Transverse colon (tissue), 4 donors: ENCODE measurements at regions not wholly inside any gene's neighbourhood (a gene's known extent, or its start where the extent isn't known, plus 50 kb on each side); places are given as distances from the start of the nearest gene placed in this dataset.

ENCODE experiments used
- DNase-seq: peaks from one replicate; pipeline ENCODE4 v3.0.0-alpha.2; 2019
- H3K27ac ChIP-seq, 4 donors: fragments of 200-600 bp; sonication (generic); 2 replicates each; pipeline ENCODE4 v1.5.1; 2016 to 2018; ENCODE audit warnings: inconsistent platforms in 4 of 4
- H3K27me3 ChIP-seq: fragments of 200-600 bp; sonication (generic); 2 replicates; pipeline ENCODE4 v1.5.1; 2017; ENCODE audit warnings: inconsistent platforms
- H3K36me3 ChIP-seq, 4 donors: fragments of 200-600 bp; sonication (generic); 2 replicates each; pipeline ENCODE4 v1.5.1; 2017 to 2019; ENCODE audit warnings: inconsistent platforms in 4 of 4
- H3K4me1 ChIP-seq, 4 donors: fragments of 200-600 bp; sonication (generic); 2 replicates each; pipeline ENCODE4 v1.5.1; 2017 to 2020; ENCODE audit warnings: inconsistent platforms in 4 of 4
- H3K4me3 ChIP-seq, 4 donors: fragments of 200-600 bp; sonication (generic); 1 replicate in 1 of 4; 2 replicates in 3 of 4; pipeline versions ENCODE4 v1.5.1 to v1.6.1; 2017 to 2019; ENCODE audit warnings: inconsistent platforms in 4 of 4
- H3K9me3 ChIP-seq, 2 donors: fragments of 200-600 bp; sonication (generic); 2 replicates each; pipeline ENCODE4 v1.5.1; 2017 to 2019; ENCODE audit warnings: inconsistent platforms in 2 of 2
- EP300 ChIP-seq: sonication (generic); formaldehyde crosslinking; IDR thresholded peaks from one replicate; pipeline ENCODE4 v1.6.1; 2017; ENCODE audit warnings: antibody characterized with exemption, low read depth
- POLR2A ChIP-seq: fragments of 450-650 bp; IDR thresholded peaks from one replicate; pipeline ENCODE4 v1.6.1; 2016; ENCODE audit warnings: antibody characterized with exemption, mild to moderate bottlenecking, moderate library complexity
- POLR2AphosphoS5 ChIP-seq, 3 donors: sonication (generic); formaldehyde crosslinking; IDR thresholded peaks; one replicate each; pipeline ENCODE4 v1.6.1; 2016; ENCODE audit warnings: antibody characterized with exemption in 3 of 3
- WGBS, 2 donors: methylation state at CpG; one replicate each; pipeline ENCODE4 v1.1.5; 2018; ENCODE audit warnings: low coverage in 1 of 2; 5-methylcytosine and 5-hydroxymethylcytosine counted together
- in situ Hi-C, 4 donors: fragments of 200-750 bp; cut with MboI; loops; one replicate each; pipeline versions ENCODE4 v1.15.0 to v1.15.1; 2017; ENCODE audit warnings: low sequenced_read_pairs in 3 of 4, low pct_ligation_motif_present in 1 of 4, low pct_unique_long_range_greater_than_20kb in 1 of 4
- intact Hi-C: fragments of 100-400 bp; cut with DNase I; formaldehyde crosslinking; loops from one replicate; pipeline ENCODE4 v1.15.1; 2023; ENCODE audit warnings: low total_unique reads
- TF ChIP-seq, protein P1 (sequence below), 5 experiments: fragments of 200-600 bp in 3 of 5; fragments of 450-650 bp in 2 of 5; sonication (generic) in 3 of 5; IDR thresholded peaks; 1 replicate in 2 of 5; 2 replicates in 3 of 5; pipeline ENCODE4 v1.5.1; 2016 to 2017; ENCODE audit warnings: antibody characterized with exemption in 5 of 5, inconsistent platforms in 3 of 5, mild to moderate bottlenecking in 2 of 5, moderate library complexity in 1 of 5

DNA sequence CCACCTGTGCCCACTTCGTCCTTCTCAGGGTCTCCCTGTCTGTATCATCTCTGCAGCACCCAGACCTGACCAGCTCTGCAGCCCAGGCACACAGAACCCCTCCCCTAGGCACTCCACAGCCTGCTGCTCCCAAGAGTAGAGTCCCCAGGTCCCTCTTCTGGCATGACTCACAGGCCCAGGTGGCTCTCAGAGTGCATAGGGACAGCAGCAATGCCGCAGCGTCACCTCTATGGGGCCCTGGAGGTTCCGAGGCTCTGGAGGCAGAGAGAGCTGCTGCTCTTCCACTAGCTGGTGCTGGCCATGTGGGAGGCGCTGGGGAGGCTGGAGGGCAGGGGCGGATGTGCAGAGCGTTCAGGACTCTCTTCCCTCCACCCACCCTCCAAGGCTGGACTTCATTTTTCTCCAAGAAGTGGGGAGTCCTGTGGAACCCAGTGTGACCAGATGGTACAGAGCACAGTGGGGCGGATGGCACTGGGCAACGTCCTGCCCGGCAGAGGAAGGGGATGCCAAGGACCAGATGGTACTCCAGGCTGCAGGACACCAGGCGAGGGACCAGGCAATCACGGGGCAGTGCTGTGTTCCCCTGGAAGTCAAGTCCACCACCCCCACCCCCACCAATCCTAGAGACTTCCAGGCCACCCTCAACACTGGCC is 151.7 kb downstream of the RBFOX3 start:
- WGBS, 2 donors = 84% methylated on average over 12 of the region's 12 CpGs; no CpG with 5 or more reads in 1 of the 2 donors
- no peaks in the 10 kb centered on the region for H3K9me3 ChIP-seq
- H3K36me3 ChIP-seq = no peaks in the 10 kb centered on the region
- no peak overlapping the region for H3K27ac ChIP-seq
- in situ Hi-C loops (no loop called here), intact Hi-C loops (no loop called here)
- TF ChIP-seq POLR2AphosphoS5 (IDR thresholded peaks at IDR 0.05) = no peak
- no peaks in the 10 kb centered on the region for H3K4me1 ChIP-seq
- DNase-seq = no peak
- H3K27me3 ChIP-seq = no peaks in the 10 kb centered on the region
- H3K4me3 ChIP-seq = no peak overlapping the region

DNA sequence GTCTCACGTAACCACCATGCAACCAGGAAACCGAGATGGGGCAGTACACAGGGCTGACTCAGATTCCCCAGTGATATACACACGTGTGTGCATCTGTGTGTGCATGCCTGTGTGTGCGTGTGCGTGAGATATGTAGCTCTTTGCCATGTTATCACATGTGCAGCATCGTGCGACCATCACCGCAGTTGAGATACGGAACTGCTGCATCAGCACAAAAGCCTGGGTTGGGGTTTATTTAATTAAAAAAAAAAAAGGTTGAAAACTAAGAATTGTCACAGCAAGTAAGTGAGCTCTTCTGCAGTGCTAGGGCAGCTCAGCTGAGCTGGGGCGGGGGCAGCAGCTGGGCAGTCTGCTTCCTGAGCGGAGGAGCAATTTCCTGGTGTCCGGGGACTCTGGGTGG is 152.5 kb downstream of the RBFOX3 start:
- in situ Hi-C loops = no loop called here
- 62 to 71% methylated on average over 5 to 12 of the region's 12 CpGs for WGBS, 2 donors
- TF ChIP-seq POLR2AphosphoS5 (IDR thresholded peaks at IDR 0.05) (no peak), EP300 (no peak), POLR2A (no peak)
- TF ChIP-seq, protein P1, sequence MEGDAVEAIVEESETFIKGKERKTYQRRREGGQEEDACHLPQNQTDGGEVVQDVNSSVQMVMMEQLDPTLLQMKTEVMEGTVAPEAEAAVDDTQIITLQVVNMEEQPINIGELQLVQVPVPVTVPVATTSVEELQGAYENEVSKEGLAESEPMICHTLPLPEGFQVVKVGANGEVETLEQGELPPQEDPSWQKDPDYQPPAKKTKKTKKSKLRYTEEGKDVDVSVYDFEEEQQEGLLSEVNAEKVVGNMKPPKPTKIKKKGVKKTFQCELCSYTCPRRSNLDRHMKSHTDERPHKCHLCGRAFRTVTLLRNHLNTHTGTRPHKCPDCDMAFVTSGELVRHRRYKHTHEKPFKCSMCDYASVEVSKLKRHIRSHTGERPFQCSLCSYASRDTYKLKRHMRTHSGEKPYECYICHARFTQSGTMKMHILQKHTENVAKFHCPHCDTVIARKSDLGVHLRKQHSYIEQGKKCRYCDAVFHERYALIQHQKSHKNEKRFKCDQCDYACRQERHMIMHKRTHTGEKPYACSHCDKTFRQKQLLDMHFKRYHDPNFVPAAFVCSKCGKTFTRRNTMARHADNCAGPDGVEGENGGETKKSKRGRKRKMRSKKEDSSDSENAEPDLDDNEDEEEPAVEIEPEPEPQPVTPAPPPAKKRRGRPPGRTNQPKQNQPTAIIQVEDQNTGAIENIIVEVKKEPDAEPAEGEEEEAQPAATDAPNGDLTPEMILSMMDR (IDR thresholded peaks at IDR 0.05) = no peak
- DNase-seq = no peak
- Histone ChIP-seq H3K9me3 (no peaks in the 10 kb centered on the region), H3K4me3 (no peak overlapping the region), H3K36me3 (no peaks in the 10 kb centered on the region), H3K4me1 (no peaks in the 10 kb centered on the region), H3K27me3 (no peaks in the 10 kb centered on the region), H3K27ac (no peak overlapping the region)
- intact Hi-C loops = no loop called here

DNA sequence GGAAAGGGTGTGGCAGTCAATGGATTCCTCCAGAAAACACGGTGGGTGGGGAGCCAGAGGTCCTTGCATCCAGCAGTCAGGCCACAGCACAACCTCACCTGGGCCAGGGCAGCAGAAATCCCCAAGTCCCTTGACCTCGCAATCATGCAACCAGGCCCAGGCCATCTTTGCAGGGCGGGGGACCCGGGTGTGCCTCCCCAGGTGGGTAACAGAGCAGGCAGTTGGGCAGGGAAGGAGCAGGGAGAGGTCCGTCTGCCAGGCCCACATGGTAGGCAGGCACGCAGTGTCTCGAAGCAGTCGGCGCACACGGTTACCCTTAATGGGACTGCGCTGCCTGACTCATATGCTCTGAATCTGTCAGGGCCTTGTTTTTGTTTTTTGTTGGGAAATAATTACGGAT is 153.0 kb downstream of the RBFOX3 start:
- H3K27me3 ChIP-seq = no peaks in the 10 kb centered on the region
- intact Hi-C loops = no loop called here
- no peak overlapping the region for H3K4me3 ChIP-seq
- H3K27ac ChIP-seq = no peak overlapping the region
- H3K36me3 ChIP-seq = no peaks in the 10 kb centered on the region
- WGBS, 2 donors = 60 to 73% methylated on average over 3 to 12 of the region's 12 CpGs
- DNase-seq = no peak
- in situ Hi-C loops = no loop called here
- no peak for TF ChIP-seq POLR2A
- no peak for TF ChIP-seq EP300
- TF ChIP-seq, protein P1 (IDR thresholded peaks at IDR 0.05) = no peak
- no peak for TF ChIP-seq POLR2AphosphoS5 (IDR thresholded peaks at IDR 0.05)
- H3K9me3 ChIP-seq = no peaks in the 10 kb centered on the region
- H3K4me1 ChIP-seq = no peaks in the 10 kb centered on the region

DNA sequence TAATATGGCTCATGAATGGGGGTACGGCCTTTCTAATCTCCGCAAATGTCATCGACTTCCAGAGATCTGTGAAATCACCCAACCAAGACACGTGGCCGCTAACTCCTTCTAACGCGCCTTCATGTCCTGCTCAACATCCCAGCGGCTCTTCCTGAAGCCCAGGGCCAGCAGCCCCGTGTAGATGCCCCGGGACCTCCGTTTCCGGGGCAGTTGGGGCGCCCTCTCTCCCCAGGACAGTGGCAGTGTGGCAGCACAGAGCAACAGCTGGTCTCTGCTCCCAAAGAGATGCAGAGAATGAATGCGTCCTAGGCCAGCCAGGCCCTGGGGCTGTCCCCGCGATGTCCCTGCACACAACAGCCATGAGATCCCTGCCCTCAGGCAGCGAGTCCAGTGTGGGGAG is 153.5 kb downstream of the RBFOX3 start:
- no peaks in the 10 kb centered on the region for H3K4me1 ChIP-seq

More for the DNA sequence above, 153.5 kb downstream of the RBFOX3 start:
- TF ChIP-seq POLR2A (no peak), EP300 (no peak), POLR2AphosphoS5 (IDR thresholded peaks at IDR 0.05) (no peak)
- TF ChIP-seq, protein P1 (IDR thresholded peaks at IDR 0.05) = no peak
- no peak overlapping the region for H3K4me3 ChIP-seq
- WGBS, 2 donors = 84% methylated on average over 16 of the region's 17 CpGs; no CpG with 5 or more reads in 1 of the 2 donors
- no peak for DNase-seq
- no peak overlapping the region for H3K27ac ChIP-seq
- intact Hi-C loops = no loop called here
- no peaks in the 10 kb centered on the region for H3K9me3 ChIP-seq
- no peaks in the 10 kb centered on the region for H3K27me3 ChIP-seq
- in situ Hi-C loops = no loop called here
- no peaks in the 10 kb centered on the region for H3K36me3 ChIP-seq
